Pancreas (tissue), 10 donors: ENCODE measurements at regions not wholly inside any gene's neighbourhood (a gene's known extent, or its start where the extent isn't known, plus 50 kb on each side); places are given as distances from the start of the nearest gene placed in this dataset.

ENCODE experiments used
- ATAC-seq, 4 donors: fragments of 200-7000 bp; cut with Tn5 transposase; one replicate each; pipeline versions ENCODE4 v1.8.0 to v1.9.1; 2020; ENCODE audit warnings: mild to moderate bottlenecking in 4 of 4, moderate library complexity in 4 of 4
- DNase-seq, 6 donors: peaks; one replicate each; pipeline ENCODE4 v3.0.0-alpha.2; 2020
- FAIRE-seq: peaks from 2 replicates; lab custom pipeline; 2012; peaks lifted over from hg19 to GRCh38; lab: Jason Lieb, UNC
- H3K27ac ChIP-seq, 4 donors: fragments of 200-600 bp; sonication (generic); 1 replicate in 3 of 4; 2 replicates in 1 of 4; pipeline versions ENCODE4 v1.5.0 to v1.8.0; 2020
- H3K27me3 ChIP-seq, 4 donors: fragments of 200-600 bp; one replicate each; pipeline ENCODE4 v1.8.0; 2021
- H3K36me3 ChIP-seq, 3 donors: fragments of 200-600 bp; sonication (generic) in 1 of 3; one replicate each; pipeline versions ENCODE4 v1.5.0 to v1.8.0; 2020 to 2021
- H3K4me1 ChIP-seq, 3 donors: fragments of 200-600 bp; one replicate each; pipeline ENCODE4 v1.8.0; 2021
- H3K4me3 ChIP-seq, 4 donors: fragments of 200-600 bp; sonication (generic) in 2 of 4; one replicate each; pipeline versions ENCODE4 v1.5.0 to v1.8.0; 2020 to 2021
- H3K9me3 ChIP-seq, 4 donors: fragments of 200-600 bp; one replicate each; pipeline ENCODE4 v1.8.0; 2021
- CTCF ChIP-seq, 4 donors: fragments of 200-600 bp; sonication (generic) in 3 of 4; IDR thresholded peaks; one replicate each; pipeline versions ENCODE4 v1.5.0 to v1.8.0; 2021; ENCODE audit warnings: antibody characterized with exemption in 4 of 4
- WGBS, 2 donors: extraction: QIAGEN DNeasy Blood & Tissue Kit; methylation state at CpG; one replicate each; pipeline ENCODE4 v1.1.7; 2013; 5-methylcytosine and 5-hydroxymethylcytosine counted together
- intact Hi-C, 3 donors: fragments of 100-400 bp; cut with DNase I; formaldehyde crosslinking; loops; one replicate each; pipeline versions ENCODE4 v1.11.1 to v1.14.2; 2022
- donor health status: healthy with polysubstance abuse.
- donor health status: DM: no; HTN: no; CAD: no; lungs with moderate emphysema.
- donor health status: DM: no; HTN: no; CAD: no.
- donor health status: control.
- donor health status: control.
- donor health status: Bipolar disorder and iron deficiency.
- donor health status: DM: yes; HTN: yes; CAD: no.
- donor health status: DM: no; HTN: no; CAD: no.
- donor health status: DM: no; HTN: no; CAD: no.
- donor health status: DM: yes; HTN: yes; CAD: no.

- 55 to 57% methylated on average over 2 of the region's 2 CpGs for WGBS, 2 donors
Observed at GRCh38 chr12:126879842-126880241, 1387.1 kb upstream of the TMEM132C start.

GRCh38 chr12:126883697-126884096 lies 1383.3 kb upstream of the TMEM132C start:
- H3K27me3 ChIP-seq = no peaks in the 10 kb centered on the region
- WGBS, 2 donors = 2 to 3% methylated on average over 4 of the region's 4 CpGs
- H3K36me3 ChIP-seq = no peaks in the 10 kb centered on the region
- H3K27ac ChIP-seq = no peak overlapping the region
- no peak for TF ChIP-seq CTCF (IDR thresholded peaks at IDR 0.05)
- H3K9me3 ChIP-seq = no peaks in the 10 kb centered on the region
- H3K4me1 ChIP-seq = peaks cover 0 to 5% (median 4%) of the 10 kb centered on the region in 3 donors
- FAIRE-seq = no peak
- H3K4me3 ChIP-seq = no peak overlapping the region
- intact Hi-C loops = no loop called here
- ATAC-seq = peak; percentile 76 to 100 (median 94)
- DNase-seq = peak; percentile 48 to 84 (median 70)

More at GRCh38 chr12:126879842-126880241, 1387.1 kb upstream of the TMEM132C start:
- Histone ChIP-seq H3K27me3 (no peaks in the 10 kb centered on the region), H3K27ac (no peak overlapping the region), H3K4me1 (peaks cover 0 to 5% (median 4%) of the 10 kb centered on the region in 3 donors), H3K4me3 (no peak overlapping the region), H3K9me3 (no peaks in the 10 kb centered on the region), H3K36me3 (no peaks in the 10 kb centered on the region)
- FAIRE-seq (no peak), ATAC-seq (no peak), DNase-seq (no peak)
- TF ChIP-seq CTCF (IDR thresholded peaks at IDR 0.05) = no peak
- intact Hi-C loops = no loop called here

- DNase-seq = no peak
- no peaks in the 10 kb centered on the region for H3K9me3 ChIP-seq
- no peaks in the 10 kb centered on the region for H3K4me1 ChIP-seq
- no peak overlapping the region for H3K27ac ChIP-seq
- no peaks in the 10 kb centered on the region for H3K27me3 ChIP-seq
- H3K4me3 ChIP-seq = no peak overlapping the region
- TF ChIP-seq CTCF (IDR thresholded peaks at IDR 0.05) = no peak
- ATAC-seq = no peak
- FAIRE-seq = no peak
- 45 to 62% methylated on average over 4 of the region's 4 CpGs for WGBS, 2 donors
- no peaks in the 10 kb centered on the region for H3K36me3 ChIP-seq
- intact Hi-C loops = no loop called here
Observed at GRCh38 chr12:126889501-126889900, 1377.5 kb upstream of the TMEM132C start.

GRCh38 chr12:126890097-126890496 lies 1376.9 kb upstream of the TMEM132C start:
- intact Hi-C loops = no loop called here
- DNase-seq = no peak
- no peak for ATAC-seq
- Histone ChIP-seq H3K36me3 (no peaks in the 10 kb centered on the region), H3K4me1 (no peaks in the 10 kb centered on the region), H3K27me3 (no peaks in the 10 kb centered on the region), H3K9me3 (no peaks in the 10 kb centered on the region), H3K4me3 (no peak overlapping the region), H3K27ac (no peak overlapping the region)
- 59 to 72% methylated on average over 2 of the region's 2 CpGs for WGBS, 2 donors
- no peak for TF ChIP-seq CTCF (IDR thresholded peaks at IDR 0.05)
- FAIRE-seq = no peak

- FAIRE-seq = no peak
- Histone ChIP-seq H3K27me3 (no peaks in the 10 kb centered on the region), H3K9me3 (no peaks in the 10 kb centered on the region), H3K4me3 (no peak overlapping the region), H3K27ac (no peak overlapping the region), H3K36me3 (no peaks in the 10 kb centered on the region), H3K4me1 (no peaks in the 10 kb centered on the region)
- DNase-seq = no peak
- TF ChIP-seq CTCF (IDR thresholded peaks at IDR 0.05) = no peak
- no peak for ATAC-seq
- intact Hi-C loops = no loop called here
- WGBS, 2 donors = 82 to 100% methylated on average over 1 of the region's 1 CpG
Observed at GRCh38 chr12:126891789-126892188, 1375.2 kb upstream of the TMEM132C start.
